HUES6 (cell line): ENCODE measurements at regions not wholly inside any gene's neighbourhood (a gene's known extent, or its start where the extent isn't known, plus 50 kb on each side); places are given as distances from the start of the nearest gene placed in this dataset.
"Not testable (repeated sequence)": the region's sequence is repeated elsewhere in the genome, so short reads cannot be mapped to it uniquely, and the experiment has no call there.

Experiments
- H3K27ac ChIP-seq: 2 replicates; pipeline ENCODE4 v1.7.0; 2013; ENCODE audit warnings: low read depth, mild to moderate bottlenecking, low read length, inconsistent platforms
- H3K27me3 ChIP-seq: 2 replicates; pipeline ENCODE4 v1.6.1; 2013; ENCODE audit warnings: low read length; ENCODE audit not compliant: control insufficient read depth, insufficient read depth
- H3K36me3 ChIP-seq: 2 replicates; pipeline ENCODE4 v1.6.1; 2013; ENCODE audit warnings: low read length; ENCODE audit not compliant: control insufficient read depth, insufficient read depth
- H3K4me1 ChIP-seq: 2 replicates; pipeline ENCODE4 v1.6.1; 2013; ENCODE audit warnings: low read length; ENCODE audit not compliant: control insufficient read depth, insufficient read depth
- H3K4me3 ChIP-seq: 2 replicates; pipeline ENCODE4 v1.5.1; 2013; ENCODE audit warnings: low read depth, low read length
- H3K9ac ChIP-seq: one replicate; pipeline ENCODE4 v1.6.1; 2013; ENCODE audit warnings: mild to moderate bottlenecking, low read length
- H3K9me3 ChIP-seq: 2 replicates; pipeline ENCODE4 v1.6.1; 2013; ENCODE audit warnings: low read depth, low read length; ENCODE audit not compliant: control insufficient read depth, insufficient read depth

- not testable (repeated sequence) for H3K9me3 ChIP-seq, H3K36me3 ChIP-seq
Observed at GRCh38 chr1:146314449-146315246, 85.8 kb upstream of the NOTCH2NLA start.

DNA sequence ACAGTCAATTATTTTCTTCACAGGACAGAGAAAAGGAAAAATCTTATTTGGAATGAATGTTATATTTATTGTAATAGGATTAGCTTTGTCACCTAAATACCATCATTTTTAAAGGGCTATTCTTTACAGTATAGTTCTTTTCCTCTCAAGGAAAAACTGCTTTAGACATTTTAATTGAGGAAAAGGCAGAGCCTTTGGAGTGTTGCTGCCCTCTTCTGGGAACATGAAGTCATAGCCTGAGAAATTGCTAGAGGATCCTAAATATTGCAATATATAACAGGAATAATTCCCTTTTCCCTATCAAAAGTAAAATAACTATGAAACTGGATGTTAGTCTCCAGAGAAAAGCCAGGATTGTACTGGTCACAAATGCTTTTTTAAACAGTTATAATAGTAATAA is 81.8 kb upstream of the NOTCH2NLA start:
- H3K9ac ChIP-seq, H3K27me3 ChIP-seq, H3K4me3 ChIP-seq, H3K4me1 ChIP-seq, H3K36me3 ChIP-seq, H3K27ac ChIP-seq, H3K9me3 ChIP-seq: not testable (repeated sequence)

More at GRCh38 chr1:146314449-146315246, 85.8 kb upstream of the NOTCH2NLA start:
- not testable (repeated sequence) for H3K4me3 ChIP-seq, H3K4me1 ChIP-seq, H3K27me3 ChIP-seq, H3K27ac ChIP-seq, H3K9ac ChIP-seq

DNA sequence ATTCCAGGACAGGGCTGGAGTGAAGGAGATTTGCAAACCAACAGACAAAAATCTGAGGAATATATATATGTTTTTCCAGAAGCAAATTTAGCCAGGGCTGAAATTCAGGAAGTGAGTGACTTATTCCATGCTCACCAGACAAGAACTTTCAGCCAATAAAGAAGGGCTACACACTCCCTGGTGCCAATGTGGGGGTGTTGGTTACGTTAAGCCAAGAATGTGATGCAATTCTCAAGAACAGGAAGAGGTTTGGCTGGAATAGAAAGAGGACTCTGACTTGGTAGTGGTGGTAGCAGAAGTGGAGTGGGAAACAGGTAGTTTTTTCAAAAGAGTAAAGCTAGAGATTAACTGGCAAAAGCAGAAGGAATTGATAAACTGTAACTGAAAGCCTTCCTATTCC is 80.6 kb upstream of the NOTCH2NLA start:
- not testable (repeated sequence) for H3K27ac ChIP-seq, H3K9ac ChIP-seq, H3K4me1 ChIP-seq, H3K27me3 ChIP-seq, H3K4me3 ChIP-seq, H3K36me3 ChIP-seq, H3K9me3 ChIP-seq

GRCh38 chr1:146308892-146309291 is 80.1 kb upstream of the NOTCH2NLA start:
- H3K27ac ChIP-seq, H3K36me3 ChIP-seq, H3K9ac ChIP-seq, H3K27me3 ChIP-seq, H3K4me1 ChIP-seq, H3K9me3 ChIP-seq, H3K4me3 ChIP-seq: not testable (repeated sequence)

- H3K36me3 ChIP-seq, H3K4me3 ChIP-seq, H3K9me3 ChIP-seq: not testable (repeated sequence)
Observed at GRCh38 chr1:146308152-146308551, 79.3 kb upstream of the NOTCH2NLA start.

GRCh38 chr1:146307632-146308031 is 78.8 kb upstream of the NOTCH2NLA start:
- not testable (repeated sequence) for H3K27ac ChIP-seq, H3K4me3 ChIP-seq, H3K9ac ChIP-seq, H3K27me3 ChIP-seq, H3K36me3 ChIP-seq, H3K9me3 ChIP-seq, H3K4me1 ChIP-seq

More at GRCh38 chr1:146308152-146308551, 79.3 kb upstream of the NOTCH2NLA start:
- H3K4me1 ChIP-seq, H3K27me3 ChIP-seq, H3K27ac ChIP-seq, H3K9ac ChIP-seq: not testable (repeated sequence)

DNA sequence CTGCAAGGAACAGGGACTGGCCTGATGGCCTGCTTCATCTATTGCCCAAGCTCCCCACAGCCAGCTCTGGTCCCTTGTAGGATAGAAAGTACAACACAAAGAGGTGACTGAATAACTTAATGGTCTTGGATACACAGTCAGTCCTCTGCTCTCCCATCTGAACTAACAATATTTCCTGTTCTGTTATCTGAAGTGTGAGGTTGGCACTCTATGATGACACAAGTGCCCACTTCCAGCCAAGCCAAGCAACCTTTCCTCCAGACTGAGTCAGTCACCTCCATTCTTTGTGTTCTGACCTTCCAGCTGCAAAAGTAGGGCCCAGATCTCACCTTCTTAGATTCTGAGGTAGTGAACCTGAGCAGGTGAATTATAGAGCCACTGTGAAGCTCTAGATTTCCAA is 77.8 kb upstream of the NOTCH2NLA start:
- not testable (repeated sequence) for H3K4me1 ChIP-seq, H3K27me3 ChIP-seq, H3K4me3 ChIP-seq, H3K9me3 ChIP-seq, H3K27ac ChIP-seq, H3K9ac ChIP-seq, H3K36me3 ChIP-seq

- H3K27me3 ChIP-seq, H3K4me3 ChIP-seq, H3K9ac ChIP-seq, H3K9me3 ChIP-seq, H3K36me3 ChIP-seq, H3K27ac ChIP-seq, H3K4me1 ChIP-seq: not testable (repeated sequence)
Observed at GRCh38 chr1:146305442-146305841, 76.6 kb upstream of the NOTCH2NLA start.

DNA sequence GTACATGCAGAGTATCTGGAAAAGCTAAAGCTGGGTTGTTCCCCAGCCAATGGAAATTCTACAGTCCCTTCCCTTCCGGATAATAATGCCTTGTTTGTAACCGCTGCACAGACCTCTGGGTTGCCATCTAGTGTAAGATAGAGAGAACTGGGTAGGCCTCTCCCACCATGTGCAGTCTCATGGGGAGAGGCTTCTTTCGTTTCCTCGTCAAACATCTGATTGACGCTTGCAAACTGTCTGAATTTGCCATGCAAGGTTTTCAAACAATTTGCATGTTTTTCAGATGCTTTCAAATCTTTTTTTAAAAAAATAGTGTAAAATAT is 69.7 kb upstream of the NOTCH2NLA start:
- not testable (repeated sequence) for H3K36me3 ChIP-seq, H3K9me3 ChIP-seq, H3K9ac ChIP-seq, H3K27me3 ChIP-seq, H3K27ac ChIP-seq, H3K4me3 ChIP-seq, H3K4me1 ChIP-seq

GRCh38 chr1:146297781-146298574 is 69.2 kb upstream of the NOTCH2NLA start:
- H3K9me3 ChIP-seq, H3K27me3 ChIP-seq, H3K36me3 ChIP-seq, H3K4me1 ChIP-seq, H3K9ac ChIP-seq, H3K27ac ChIP-seq, H3K4me3 ChIP-seq: not testable (repeated sequence)

DNA sequence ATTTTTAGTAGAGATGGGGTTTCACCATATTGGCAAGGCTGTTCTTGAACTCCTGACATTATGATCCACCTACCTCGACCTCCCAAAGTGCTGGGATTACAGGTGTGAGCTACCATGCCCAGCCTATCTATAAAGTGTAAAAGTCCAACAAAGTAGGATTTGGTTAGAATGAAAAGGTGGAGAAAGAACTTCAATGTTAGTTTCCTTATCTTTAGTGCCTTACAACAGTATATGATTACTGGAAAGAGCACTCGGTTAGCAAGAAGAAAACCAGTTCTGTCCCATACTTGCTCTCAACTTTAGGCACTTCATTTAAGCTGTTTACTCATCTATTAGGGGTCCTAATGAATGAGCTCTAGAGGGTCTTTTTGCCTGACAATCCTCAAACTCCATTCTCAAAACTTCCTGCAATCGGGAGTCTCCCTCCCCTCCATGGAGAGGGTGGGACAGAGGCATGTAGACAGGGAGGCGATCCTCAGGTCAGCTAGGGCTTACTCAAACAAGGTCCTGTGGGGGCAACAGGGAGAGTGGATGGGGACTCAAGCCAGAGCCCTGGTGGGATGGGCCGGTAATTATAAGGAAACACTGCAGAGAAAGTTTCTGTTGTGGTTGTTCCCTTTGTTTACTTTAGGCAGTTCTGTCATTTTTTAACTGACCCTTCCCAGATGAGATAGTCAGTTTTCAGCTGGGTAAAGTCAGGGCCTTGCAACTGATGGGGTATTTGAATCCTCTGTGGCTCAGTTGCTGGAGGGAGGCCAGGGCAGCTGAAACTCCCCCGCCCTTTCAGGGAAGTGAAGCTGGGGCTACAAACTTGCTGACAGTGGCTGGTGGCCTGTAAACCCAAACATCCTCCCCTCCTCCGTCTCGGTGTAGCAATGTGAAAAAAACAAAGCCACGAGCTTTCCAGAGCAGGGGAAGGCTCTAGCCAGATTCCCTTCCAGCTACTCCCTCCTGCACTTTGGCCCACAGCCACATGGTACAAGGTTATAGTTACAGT is 64.4 kb upstream of the NOTCH2NLA start:
- not testable (repeated sequence) for H3K27me3 ChIP-seq, H3K9ac ChIP-seq, H3K9me3 ChIP-seq, H3K27ac ChIP-seq, H3K36me3 ChIP-seq, H3K4me3 ChIP-seq, H3K4me1 ChIP-seq
